Epithelial cell of esophagus (primary cell): ENCODE measurements at regions not wholly inside any gene's neighbourhood (a gene's known extent, or its start where the extent isn't known, plus 50 kb on each side); places are given as distances from the start of the nearest gene placed in this dataset.

Source experiments
- DNase-seq: peaks from one replicate; pipeline ENCODE4 v3.0.0; 2010; ENCODE audit warnings: low read depth
- H3K4me3 ChIP-seq: 2 replicates; pipeline ENCODE4 v1.5.1; 2011; ENCODE audit warnings: mild to moderate bottlenecking, low read length, control low read depth
- CTCF ChIP-seq: IDR thresholded peaks from 2 replicates; pipeline ENCODE4 v1.5.1; 2011; ENCODE audit warnings: low read depth, mild to moderate bottlenecking, low read length, control low read depth, inconsistent platforms; ENCODE audit not compliant: insufficient read depth; ENCODE audit errors: missing control alignments

DNA sequence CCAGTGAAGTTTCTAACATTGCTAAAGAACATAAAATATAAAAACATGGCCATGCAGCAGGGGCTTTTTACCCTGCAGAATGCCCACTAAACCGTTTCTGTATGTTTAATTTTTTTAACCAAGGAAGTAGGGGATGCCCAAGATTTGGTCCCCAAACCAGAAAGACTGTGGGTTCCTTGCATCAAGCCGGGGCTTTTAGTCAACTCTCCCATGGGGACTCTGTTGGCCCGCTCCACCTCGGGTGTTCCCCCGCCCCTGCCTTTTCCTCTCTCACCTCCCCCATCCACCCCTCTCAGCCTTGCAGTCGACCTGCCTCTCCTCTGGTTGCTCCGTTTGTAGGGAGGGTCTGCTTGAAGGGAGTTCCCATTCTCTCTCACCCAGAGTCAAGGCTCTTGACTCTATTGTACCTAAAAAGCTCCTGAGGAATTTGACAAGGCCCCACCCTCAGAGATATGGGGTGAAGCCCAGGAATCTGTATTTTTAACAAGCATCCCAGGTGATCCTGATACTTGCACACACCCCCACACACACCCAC lies 117.5 kb downstream of the TOMM20 start:
- no peak for DNase-seq
- no peak for TF ChIP-seq CTCF
- H3K4me3 ChIP-seq = no peak overlapping the region

GRCh38 chr1:235009561-235010306 lies 118.9 kb downstream of the TOMM20 start:
- DNase-seq = no peak
- no peak overlapping the region for H3K4me3 ChIP-seq
- no peak for TF ChIP-seq CTCF

- no peak for TF ChIP-seq CTCF
- H3K4me3 ChIP-seq = no peak overlapping the region
These were observed 119.6 kb downstream of the TOMM20 start for GRCh38 chr1:235009074-235009473.

GRCh38 chr1:235008239-235008638 lies 120.4 kb downstream of the TOMM20 start:
- no peak overlapping the region for H3K4me3 ChIP-seq
- peak; percentile 58 for DNase-seq

More at GRCh38 chr1:235009074-235009473, 119.6 kb downstream of the TOMM20 start:
- no peak for DNase-seq

DNA sequence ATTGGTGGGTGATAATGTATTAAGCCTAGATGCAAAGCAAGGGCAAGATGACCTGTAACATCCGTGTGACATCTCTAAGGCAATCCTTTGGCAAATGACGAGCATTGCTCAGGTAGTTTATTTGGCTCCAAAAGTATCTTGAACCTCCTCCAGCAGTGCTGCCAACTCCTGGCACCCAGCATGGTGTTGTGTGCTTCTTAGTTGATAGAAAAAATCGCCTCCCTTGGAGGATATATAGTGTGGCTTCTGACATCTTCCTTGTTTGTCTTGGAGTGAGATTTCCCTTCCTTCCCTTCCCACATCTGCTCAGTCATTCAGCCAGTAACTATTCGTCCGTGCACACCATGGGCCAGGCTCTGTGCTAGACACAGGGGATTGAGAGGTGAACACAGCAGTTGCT lies 121.8 kb downstream of the TOMM20 start:
- DNase-seq = no peak
- no peak overlapping the region for H3K4me3 ChIP-seq
- no peak for TF ChIP-seq CTCF

More at GRCh38 chr1:235008239-235008638, 120.4 kb downstream of the TOMM20 start:
- no peak for TF ChIP-seq CTCF

DNA sequence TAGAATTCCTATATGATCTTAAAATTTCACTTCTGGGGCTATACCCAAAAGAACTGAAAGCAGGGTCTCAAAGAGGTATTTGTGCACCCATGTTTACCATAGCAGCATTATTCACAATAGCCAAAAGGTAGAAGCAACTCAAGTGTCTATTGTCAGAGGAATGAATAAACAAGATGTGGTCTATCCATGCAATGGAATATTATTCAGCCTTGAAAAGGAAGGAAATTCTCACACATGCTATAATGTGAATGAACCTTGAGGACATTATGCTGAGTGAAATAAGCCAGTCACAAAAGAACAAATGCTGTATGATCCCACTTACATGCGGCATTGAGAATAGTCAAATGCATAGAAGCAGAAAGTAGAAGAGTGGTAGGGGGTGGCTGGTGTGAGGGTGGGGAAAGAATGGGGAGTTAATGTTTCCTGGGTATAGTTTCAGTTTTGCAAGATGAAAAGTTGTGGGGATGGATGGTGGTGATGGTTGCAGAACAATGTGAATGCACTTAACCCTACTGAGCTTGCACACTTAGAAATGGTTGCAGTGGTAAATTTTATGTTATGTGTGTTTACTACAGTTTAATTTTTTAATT lies 122.4 kb downstream of the TOMM20 start:
- H3K4me3 ChIP-seq = no peak overlapping the region
- no peak for TF ChIP-seq CTCF
- no peak for DNase-seq
